H9 (cell line): ENCODE measurements at regions not wholly inside any gene's neighbourhood (a gene's known extent, or its start where the extent isn't known, plus 50 kb on each side); places are given as distances from the start of the nearest gene placed in this dataset.

Source experiments
- DNase-seq: peaks from one replicate; pipeline ENCODE4 v3.0.0-alpha.2; 2017
- H2AFZ ChIP-seq: one replicate; pipeline ENCODE4 v1.6.1; 2013; ENCODE audit warnings: mild to moderate bottlenecking, low read length, control low read depth, moderate library complexity
- H2AK5ac ChIP-seq: 2 replicates; pipeline ENCODE4 v1.6.1; 2013; ENCODE audit warnings: low read length, control low read depth, mixed read lengths; ENCODE audit not compliant: insufficient read length
- H2BK120ac ChIP-seq: one replicate; pipeline ENCODE4 v1.6.1; 2013; ENCODE audit warnings: low read depth, mild to moderate bottlenecking, low read length, control low read depth, inconsistent platforms; ENCODE audit not compliant: poor library complexity, severe bottlenecking
- H2BK12ac ChIP-seq: 2 replicates; pipeline ENCODE4 v1.6.1; 2013; ENCODE audit warnings: low read length, control low read depth, mixed read lengths, low read depth; ENCODE audit not compliant: insufficient read length
- H2BK15ac ChIP-seq: 2 replicates; pipeline ENCODE4 v1.6.1; 2013; ENCODE audit warnings: low read depth, low read length, control low read depth
- H2BK20ac ChIP-seq: one replicate; pipeline ENCODE4 v1.6.1; 2013; ENCODE audit warnings: low read depth, mild to moderate bottlenecking, low read length, control low read depth, inconsistent platforms; ENCODE audit not compliant: poor library complexity, severe bottlenecking
- H2BK5ac ChIP-seq: 2 replicates; pipeline ENCODE4 v1.6.1; 2013; ENCODE audit warnings: low read length, control low read depth, mixed read lengths; ENCODE audit not compliant: insufficient read length
- H3K14ac ChIP-seq: 2 replicates; pipeline ENCODE4 v1.6.1; 2013; ENCODE audit warnings: low read length, control low read depth; ENCODE audit not compliant: insufficient read depth
- H3K18ac ChIP-seq: 2 replicates; pipeline ENCODE4 v1.6.1; 2013; ENCODE audit warnings: low read depth, mild to moderate bottlenecking, mixed read lengths, low read length, control low read depth; ENCODE audit not compliant: insufficient read length
- H3K23ac ChIP-seq: 2 replicates; pipeline ENCODE4 v1.6.1; 2013; ENCODE audit warnings: low read length, control low read depth, mixed read lengths, low read depth; ENCODE audit not compliant: insufficient read length
- H3K23me2 ChIP-seq: 2 replicates; pipeline ENCODE4 v1.6.1; 2013; ENCODE audit warnings: low read depth, mild to moderate bottlenecking, mixed read lengths, low read length, control low read depth; ENCODE audit not compliant: insufficient read length, poor library complexity, severe bottlenecking
- H3K27ac ChIP-seq: 2 replicates; pipeline ENCODE4 v1.5.1; 2013; ENCODE audit warnings: low read length, control low read depth, mixed read lengths, low read depth; ENCODE audit not compliant: insufficient read length
- H3K27me3 ChIP-seq: 2 replicates; pipeline ENCODE4 v1.6.1; 2013; ENCODE audit warnings: low read length, control low read depth, inconsistent platforms; ENCODE audit not compliant: insufficient read depth
- H3K4ac ChIP-seq: 2 replicates; pipeline ENCODE4 v1.6.1; 2013; ENCODE audit warnings: low read depth, mild to moderate bottlenecking, control low read depth, inconsistent platforms, low read length, moderate library complexity
- H3K4me1 ChIP-seq: 2 replicates; pipeline ENCODE4 v1.6.1; 2013; ENCODE audit warnings: low read length, control low read depth, inconsistent platforms; ENCODE audit not compliant: insufficient read depth
- H3K4me2 ChIP-seq: 2 replicates; pipeline ENCODE4 v1.6.1; 2013; ENCODE audit warnings: low read length, control low read depth, mixed read lengths; ENCODE audit not compliant: insufficient read length, insufficient read depth
- H3K56ac ChIP-seq: 2 replicates; pipeline ENCODE4 v1.6.1; 2013; ENCODE audit warnings: low read depth, mild to moderate bottlenecking, mixed read lengths, low read length, control low read depth; ENCODE audit not compliant: insufficient read length
- H3K79me1 ChIP-seq: 2 replicates; pipeline ENCODE4 v1.6.1; 2013; ENCODE audit warnings: low read depth, mild to moderate bottlenecking, moderate library complexity, low read length, control low read depth, inconsistent platforms; ENCODE audit not compliant: insufficient read depth, poor library complexity, severe bottlenecking
- H3K79me2 ChIP-seq: 2 replicates; pipeline ENCODE4 v1.6.1; 2013; ENCODE audit warnings: low read length, control low read depth, inconsistent platforms; ENCODE audit not compliant: insufficient read depth
- H3K9ac ChIP-seq: 2 replicates; pipeline ENCODE4 v1.6.1; 2013; ENCODE audit warnings: low read length, control low read depth, mixed read lengths; ENCODE audit not compliant: insufficient read length; ENCODE audit errors: extremely low read depth
- H3K9me3 ChIP-seq: one replicate; pipeline ENCODE4 v1.6.1; 2013; ENCODE audit warnings: low read depth, low read length, inconsistent platforms; ENCODE audit not compliant: control insufficient read depth
- H3T11ph ChIP-seq: one replicate; pipeline ENCODE4 v1.6.1; 2013; ENCODE audit warnings: mild to moderate bottlenecking, low read length, control low read depth, inconsistent platforms
- H4K20me1 ChIP-seq: one replicate; pipeline ENCODE4 v1.6.1; 2013; ENCODE audit not compliant: control insufficient read depth, insufficient read length, insufficient read depth
- H4K5ac ChIP-seq: 2 replicates; pipeline ENCODE4 v1.6.1; 2013; ENCODE audit warnings: low read depth, mild to moderate bottlenecking, mixed read lengths, low read length, control low read depth; ENCODE audit not compliant: insufficient read length
- H4K8ac ChIP-seq: replicated peaks from 2 replicates; pipeline ENCODE4 v1.6.1; 2013; ENCODE audit warnings: low read length, control low read depth, mixed read lengths, low read depth; ENCODE audit not compliant: insufficient read length
- H4K91ac ChIP-seq: 2 replicates; pipeline ENCODE4 v1.6.1; 2013; ENCODE audit warnings: low read depth, mild to moderate bottlenecking, moderate library complexity, mixed read lengths, low read length, control low read depth; ENCODE audit not compliant: insufficient read length
- H3K27ac Mint-ChIP-seq, 3 experiments: 2 replicates in 2 of 3; 3 replicates in 1 of 3; pipeline ENCODE4 v1.8.0; 2020 to 2021; ENCODE audit warnings: mixed read lengths in 3 of 3, mild to moderate bottlenecking in 1 of 3, moderate library complexity in 1 of 3
- H3K27me3 Mint-ChIP-seq: 2 replicates; pipeline ENCODE4 v1.8.0; 2021; ENCODE audit warnings: low read depth, mild to moderate bottlenecking, moderate library complexity, mixed read lengths
- H3K36me3 Mint-ChIP-seq, 3 experiments: 2 replicates in 2 of 3; 3 replicates in 1 of 3; pipeline ENCODE4 v1.8.0; 2020 to 2021; ENCODE audit warnings: low read depth in 3 of 3, mixed read lengths in 3 of 3; ENCODE audit not compliant: insufficient read depth in 1 of 3
- H3K4me1 Mint-ChIP-seq, 2 experiments: 2 replicates each; pipeline ENCODE4 v1.8.0; 2020; ENCODE audit warnings: mixed read lengths in 2 of 2
- H3K4me3 Mint-ChIP-seq, 2 experiments: 2 replicates in 1 of 2; 3 replicates in 1 of 2; pipeline ENCODE4 v1.8.0; 2020 to 2021; ENCODE audit warnings: mild to moderate bottlenecking in 2 of 2, mixed read lengths in 2 of 2, moderate library complexity in 1 of 2
- H3K9me3 Mint-ChIP-seq, 2 experiments: 2 replicates in 1 of 2; 3 replicates in 1 of 2; pipeline ENCODE4 v1.8.0; 2020; ENCODE audit warnings: mild to moderate bottlenecking in 2 of 2, mixed read lengths in 2 of 2, moderate library complexity in 1 of 2
- TF ChIP-seq, protein P1 (sequence below): fragments of 200-600 bp; sonication (generic); conservative IDR thresholded peaks from 3 replicates; pipeline ENCODE4 v1.8.0; 2021; ENCODE audit warnings: antibody characterized with exemption, mild to moderate bottlenecking

DNA sequence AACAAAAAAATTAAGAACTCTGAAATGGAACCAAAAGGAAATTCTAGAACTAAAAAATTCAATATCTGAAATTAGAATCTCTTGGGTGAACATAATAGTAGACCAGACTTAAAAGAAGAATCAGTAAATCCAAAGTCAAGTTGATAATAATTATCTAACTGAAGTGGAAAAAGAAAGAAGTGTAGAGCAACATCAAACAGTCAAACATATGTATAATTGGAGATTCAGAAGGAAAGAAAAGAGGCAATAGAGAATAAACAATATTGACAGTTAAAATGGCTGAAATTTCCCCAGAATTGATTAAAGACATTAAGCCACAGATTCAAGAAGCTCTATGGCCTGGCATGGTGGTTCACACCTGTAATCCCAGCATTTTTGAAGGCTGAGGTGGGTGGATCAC, 383.6 kb downstream of the PREX1 start:
- H3K79me2 ChIP-seq = no peaks in the 10 kb centered on the region
- no peaks in the 10 kb centered on the region for H3K27me3 ChIP-seq
- H3K27ac ChIP-seq = no peak overlapping the region
- no peak overlapping the region for H3K4ac ChIP-seq
- peaks cover 5 to 17% (median 5%) of the 10 kb centered on the region in 3 experiments for H3K36me3 Mint-ChIP-seq
- H3K23me2 ChIP-seq = no peaks in the 10 kb centered on the region
- H3K4me3 Mint-ChIP-seq = no peak overlapping the region
- no peak overlapping the region for H3K27ac Mint-ChIP-seq
- H2BK12ac ChIP-seq = no peak overlapping the region
- H3K9ac ChIP-seq = no peak overlapping the region
- no peak overlapping the region for H2BK15ac ChIP-seq
- H3K79me1 ChIP-seq = no peaks in the 10 kb centered on the region
- peaks cover 7% of the 10 kb centered on the region for H3K27me3 Mint-ChIP-seq
- no peak overlapping the region for H4K5ac ChIP-seq
- H3K9me3 ChIP-seq = no peaks in the 10 kb centered on the region
- H3T11ph ChIP-seq = no peak overlapping the region
- H3K4me1 Mint-ChIP-seq = peaks cover 0 to 3% of the 10 kb centered on the region in 2 experiments; a peak in 2 of 4 replicates
- H3K14ac ChIP-seq = no peak overlapping the region
- TF ChIP-seq, protein P1, sequence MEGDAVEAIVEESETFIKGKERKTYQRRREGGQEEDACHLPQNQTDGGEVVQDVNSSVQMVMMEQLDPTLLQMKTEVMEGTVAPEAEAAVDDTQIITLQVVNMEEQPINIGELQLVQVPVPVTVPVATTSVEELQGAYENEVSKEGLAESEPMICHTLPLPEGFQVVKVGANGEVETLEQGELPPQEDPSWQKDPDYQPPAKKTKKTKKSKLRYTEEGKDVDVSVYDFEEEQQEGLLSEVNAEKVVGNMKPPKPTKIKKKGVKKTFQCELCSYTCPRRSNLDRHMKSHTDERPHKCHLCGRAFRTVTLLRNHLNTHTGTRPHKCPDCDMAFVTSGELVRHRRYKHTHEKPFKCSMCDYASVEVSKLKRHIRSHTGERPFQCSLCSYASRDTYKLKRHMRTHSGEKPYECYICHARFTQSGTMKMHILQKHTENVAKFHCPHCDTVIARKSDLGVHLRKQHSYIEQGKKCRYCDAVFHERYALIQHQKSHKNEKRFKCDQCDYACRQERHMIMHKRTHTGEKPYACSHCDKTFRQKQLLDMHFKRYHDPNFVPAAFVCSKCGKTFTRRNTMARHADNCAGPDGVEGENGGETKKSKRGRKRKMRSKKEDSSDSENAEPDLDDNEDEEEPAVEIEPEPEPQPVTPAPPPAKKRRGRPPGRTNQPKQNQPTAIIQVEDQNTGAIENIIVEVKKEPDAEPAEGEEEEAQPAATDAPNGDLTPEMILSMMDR = no peak
- no peak overlapping the region for H4K8ac ChIP-seq
- no peak overlapping the region for H3K56ac ChIP-seq
- H4K91ac ChIP-seq = no peak overlapping the region
- no peak overlapping the region for H3K23ac ChIP-seq
- no peak overlapping the region for H2BK120ac ChIP-seq
- no peak overlapping the region for H2BK5ac ChIP-seq
- no peak overlapping the region for H3K18ac ChIP-seq
- no peak overlapping the region for H2AK5ac ChIP-seq
- no peak overlapping the region for H3K4me2 ChIP-seq
- no peaks in the 10 kb centered on the region for H3K4me1 ChIP-seq
- no peaks in the 10 kb centered on the region for H4K20me1 ChIP-seq
- no peak overlapping the region for H2AFZ ChIP-seq
- H2BK20ac ChIP-seq = no peak overlapping the region
- DNase-seq = no peak
- H3K9me3 Mint-ChIP-seq = peaks cover 8 to 18% of the 10 kb centered on the region in 2 experiments
